Prostate gland (tissue), 2 donors: ENCODE measurements at regions not wholly inside any gene's neighbourhood (a gene's known extent, or its start where the extent isn't known, plus 50 kb on each side); places are given as distances from the start of the nearest gene placed in this dataset.
"Not testable (repeated sequence)": the region's sequence is repeated elsewhere in the genome, so short reads cannot be mapped to it uniquely, and the experiment has no call there.

Experiments used
- DNase-seq: peaks from one replicate; pipeline ENCODE4 v3.0.0-alpha.2; 2019; ENCODE audit warnings: low spot score
- H3K27ac ChIP-seq, 2 donors: fragments of 200-600 bp; sonication (generic); 2 replicates each; pipeline ENCODE4 v1.5.1; 2017 to 2019
- H3K27me3 ChIP-seq: fragments of 200-600 bp; sonication (generic); replicated peaks from 2 replicates; pipeline ENCODE4 v1.5.1; 2019; ENCODE audit not compliant: insufficient read depth
- H3K36me3 ChIP-seq, 2 donors: fragments of 200-600 bp; sonication (generic); 1 replicate in 1 of 2; 2 replicates in 1 of 2; pipeline versions ENCODE4 v1.5.1 to v1.8.1; 2017 to 2019
- H3K4me1 ChIP-seq: fragments of 200-600 bp; sonication (generic); replicated peaks from 2 replicates; pipeline ENCODE4 v1.5.1; 2019
- H3K4me3 ChIP-seq, 2 donors: fragments of 200-600 bp; sonication (generic); 2 replicates each; pipeline ENCODE4 v1.5.1; 2017 to 2019
- H3K9me3 ChIP-seq: fragments of 200-600 bp; sonication (generic); 2 replicates; pipeline ENCODE4 v1.5.1; 2017
- CTCF ChIP-seq, 4 experiments: fragments of 200-600 bp in 2 of 4; fragments of 450-650 bp in 2 of 4; sonication (generic) in 2 of 4; IDR thresholded peaks; 1 replicate in 3 of 4; 2 replicates in 1 of 4; pipeline ENCODE4 v1.5.1; 2016 to 2019; ENCODE audit warnings: antibody characterized with exemption in 4 of 4, mild to moderate bottlenecking in 2 of 4, moderate library complexity in 2 of 4
- POLR2A ChIP-seq: fragments of 450-650 bp; IDR thresholded peaks from one replicate; pipeline ENCODE4 v1.6.1; 2016; ENCODE audit warnings: antibody characterized with exemption, mild to moderate bottlenecking
- POLR2AphosphoS5 ChIP-seq: sonication (generic); formaldehyde crosslinking; IDR thresholded peaks from one replicate; pipeline ENCODE4 v1.6.1; 2017; ENCODE audit warnings: antibody characterized with exemption
- WGBS: methylation state at CpG from one replicate; pipeline ENCODE4 v1.1.5; 2018; 5-methylcytosine and 5-hydroxymethylcytosine counted together
- intact Hi-C: fragments of 100-400 bp; cut with DNase I; formaldehyde crosslinking; loops from one replicate; pipeline ENCODE4 v1.14.2; 2022

GRCh38 chr7:13751766-13752165, 237.7 kb downstream of the ETV1 start:
- Histone ChIP-seq H3K4me3 (no peak overlapping the region), H3K4me1 (no peaks in the 10 kb centered on the region), H3K27me3 (no peaks in the 10 kb centered on the region), H3K36me3 (no peaks in the 10 kb centered on the region), H3K27ac (no peak overlapping the region), H3K9me3 (no peaks in the 10 kb centered on the region)
- 33% methylated on average over 1 of the region's 1 CpG for WGBS
- TF ChIP-seq CTCF (IDR thresholded peaks at IDR 0.05) (no peak), POLR2A (no peak), POLR2AphosphoS5 (no peak)
- intact Hi-C loops: no loop called here
- DNase-seq: no peak

DNA sequence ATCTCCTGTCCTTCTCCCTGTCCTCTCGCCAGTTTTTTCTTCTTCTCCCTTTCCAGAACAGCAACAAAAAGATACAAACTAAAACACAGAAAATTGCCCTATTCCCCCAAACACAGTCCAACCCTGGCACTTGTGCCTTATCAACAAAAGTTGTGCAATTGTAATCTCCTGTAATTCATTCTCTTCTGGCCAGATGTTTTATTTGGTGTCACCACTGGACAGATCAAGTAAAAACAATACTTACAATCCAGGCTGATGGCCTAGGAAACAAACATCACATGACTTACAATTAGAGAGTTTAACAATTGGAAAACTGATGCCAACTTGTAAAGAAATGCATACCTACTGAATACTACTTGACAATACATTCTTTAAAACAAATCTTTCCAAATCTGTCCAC, 231.6 kb downstream of the ETV1 start:
- Histone ChIP-seq H3K27me3 (no peaks in the 10 kb centered on the region), H3K4me3 (no peak overlapping the region), H3K4me1 (no peaks in the 10 kb centered on the region), H3K27ac (no peak overlapping the region), H3K9me3 (no peaks in the 10 kb centered on the region), H3K36me3 (no peaks in the 10 kb centered on the region)
- DNase-seq: no peak
- WGBS: 87% methylated on average over 1 of the region's 1 CpG
- TF ChIP-seq POLR2A: no peak
- no peak for TF ChIP-seq POLR2AphosphoS5
- TF ChIP-seq CTCF (IDR thresholded peaks at IDR 0.05): no peak
- intact Hi-C loops: no loop called here

DNA sequence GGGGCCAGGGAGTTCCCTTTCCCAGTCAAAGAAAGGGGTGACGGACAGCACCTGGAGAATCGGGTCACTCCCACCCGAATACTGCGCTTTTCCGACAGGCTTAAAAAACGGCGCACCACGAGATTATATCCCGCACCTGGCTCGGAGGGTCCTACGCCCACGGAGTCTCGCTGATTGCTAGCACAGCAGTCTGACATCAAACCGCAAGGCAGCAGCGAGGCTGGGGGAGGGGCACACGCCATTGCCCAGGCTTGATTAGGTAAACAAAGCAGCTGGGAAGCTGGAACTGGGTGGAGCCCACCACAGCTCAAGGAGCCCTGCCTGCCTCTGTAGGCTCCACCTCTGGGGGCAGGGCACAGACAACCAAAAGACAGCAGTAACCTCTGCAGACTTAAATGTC, 223.6 kb downstream of the ETV1 start:
- intact Hi-C loops, H3K9me3 ChIP-seq, DNase-seq, H3K27me3 ChIP-seq, H3K36me3 ChIP-seq, H3K4me3 ChIP-seq, H3K4me1 ChIP-seq, H3K27ac ChIP-seq: not testable (repeated sequence)
- 92% methylated on average over 16 of the region's 16 CpGs for WGBS

DNA sequence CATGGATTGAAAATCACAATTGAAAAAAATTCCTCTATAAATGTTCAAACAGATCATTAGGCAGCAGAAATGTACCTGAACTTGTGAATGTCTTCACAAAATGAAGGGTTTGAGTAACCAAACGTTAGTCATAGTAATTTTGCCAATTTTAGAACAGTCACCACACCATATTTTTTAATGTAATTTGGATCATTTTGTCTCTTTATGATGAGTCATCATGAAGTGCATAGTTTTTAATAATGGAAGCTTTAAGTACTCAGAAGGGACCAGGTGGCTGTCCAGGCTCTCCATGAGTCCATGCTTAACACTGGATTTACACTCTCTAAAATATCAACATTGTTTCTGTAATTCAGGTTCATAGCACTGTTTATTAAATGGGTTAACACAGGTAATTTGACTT, 219.2 kb downstream of the ETV1 start:
- WGBS: 36% methylated on average over 1 of the region's 1 CpG
- Histone ChIP-seq H3K27me3 (no peaks in the 10 kb centered on the region), H3K4me1 (no peaks in the 10 kb centered on the region), H3K9me3 (no peaks in the 10 kb centered on the region), H3K4me3 (no peak overlapping the region), H3K27ac (no peak overlapping the region), H3K36me3 (no peaks in the 10 kb centered on the region)
- intact Hi-C loops: no loop called here
- TF ChIP-seq POLR2AphosphoS5: no peak
- no peak for TF ChIP-seq CTCF (IDR thresholded peaks at IDR 0.05)
- TF ChIP-seq POLR2A: no peak
- DNase-seq: no peak

GRCh38 chr7:13774976-13775375, 214.5 kb downstream of the ETV1 start:
- Histone ChIP-seq H3K27me3 (no peaks in the 10 kb centered on the region), H3K27ac (no peak overlapping the region), H3K9me3 (no peaks in the 10 kb centered on the region), H3K4me1 (no peaks in the 10 kb centered on the region), H3K4me3 (no peak overlapping the region), H3K36me3 (no peaks in the 10 kb centered on the region)
- intact Hi-C loops: no loop called here
- DNase-seq: no peak
- TF ChIP-seq CTCF (IDR thresholded peaks at IDR 0.05) (no peak), POLR2A (no peak), POLR2AphosphoS5 (no peak)
- 95% methylated on average over 2 of the region's 2 CpGs for WGBS
